HEK293T (cell line): ENCODE measurements at regions not wholly inside any gene's neighbourhood (a gene's known extent, or its start where the extent isn't known, plus 50 kb on each side); places are given as distances from the start of the nearest gene placed in this dataset.

Experiments
- ARNT ChIP-seq: fragments of 450-650 bp; IDR thresholded peaks from 2 replicates; pipeline ENCODE4 v1.6.1; 2017; ENCODE audit warnings: mild to moderate bottlenecking
- BHLHE40 ChIP-seq: fragments of 450-650 bp; IDR thresholded peaks from 2 replicates; pipeline ENCODE4 v1.6.1; 2016; ENCODE audit warnings: mild to moderate bottlenecking, moderate library complexity, borderline replicate concordance
- ELF4 ChIP-seq: fragments of 450-650 bp; IDR thresholded peaks from 2 replicates; pipeline ENCODE4 v1.6.1; 2017; ENCODE audit warnings: antibody characterized with exemption
- FOXA1 ChIP-seq: fragments of 450-650 bp; IDR thresholded peaks from 2 replicates; pipeline ENCODE4 v1.6.1; 2016; ENCODE audit warnings: mild to moderate bottlenecking
- FOXK2 ChIP-seq: fragments of 450-650 bp; IDR thresholded peaks from 2 replicates; pipeline ENCODE4 v1.6.1; 2016; ENCODE audit warnings: mild to moderate bottlenecking
- FOXM1 ChIP-seq: fragments of 450-650 bp; IDR thresholded peaks from 2 replicates; pipeline ENCODE4 v1.6.1; 2017; ENCODE audit warnings: mild to moderate bottlenecking, borderline replicate concordance
- HDGF ChIP-seq: fragments of 450-650 bp; IDR thresholded peaks from 2 replicates; pipeline ENCODE4 v1.6.1; 2017; ENCODE audit warnings: antibody characterized with exemption, borderline replicate concordance
- L3MBTL2 ChIP-seq: fragments of 450-650 bp; conservative IDR thresholded peaks from 2 replicates; pipeline ENCODE4 v1.6.1; 2016; ENCODE audit warnings: mild to moderate bottlenecking
- NFRKB ChIP-seq: fragments of 450-650 bp; IDR thresholded peaks from 2 replicates; pipeline ENCODE4 v1.6.1; 2016; ENCODE audit warnings: mild to moderate bottlenecking, moderate library complexity
- SP1 ChIP-seq: fragments of 450-650 bp; IDR thresholded peaks from 2 replicates; pipeline ENCODE4 v1.6.1; 2017
- SUZ12 ChIP-seq: fragments of 450-650 bp; IDR thresholded peaks from 2 replicates; pipeline ENCODE4 v1.6.1; 2016; ENCODE audit warnings: mild to moderate bottlenecking
- TARDBP ChIP-seq: fragments of 450-650 bp; IDR thresholded peaks from 2 replicates; pipeline ENCODE4 v1.6.1; 2016
- TF ChIP-seq, protein P1 (sequence below): fragments of 450-650 bp; IDR thresholded peaks from 2 replicates; pipeline ENCODE4 v1.6.1; 2016

DNA sequence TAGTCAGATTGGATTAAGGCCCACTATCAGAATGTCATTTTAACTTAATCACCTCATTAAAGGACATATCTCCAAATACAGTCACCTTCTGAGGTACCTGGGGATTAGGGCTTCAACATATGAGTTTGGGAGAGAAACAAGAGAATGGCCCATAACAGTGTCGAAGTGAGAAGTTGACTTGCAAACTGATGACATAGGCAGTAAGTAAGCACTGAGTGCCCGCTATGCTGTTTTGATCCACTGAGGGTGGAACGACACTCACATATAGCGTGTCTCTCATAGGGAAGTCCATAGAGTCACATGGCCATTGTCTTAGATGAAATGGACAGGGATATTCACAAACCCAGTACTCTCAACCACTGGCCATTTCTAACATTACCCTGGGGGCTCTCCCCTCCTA lies 264.2 kb downstream of the SAMD5 start:
- no peak for TF ChIP-seq FOXM1
- TF ChIP-seq ARNT, result no peak
- no peak for TF ChIP-seq FOXA1
- TF ChIP-seq BHLHE40, result no peak
- no peak for TF ChIP-seq SP1
- TF ChIP-seq ELF4, result no peak
- TF ChIP-seq NFRKB, result no peak
- TF ChIP-seq HDGF, result no peak
- no peak for TF ChIP-seq L3MBTL2
- no peak for TF ChIP-seq FOXK2
- TF ChIP-seq, protein P1, sequence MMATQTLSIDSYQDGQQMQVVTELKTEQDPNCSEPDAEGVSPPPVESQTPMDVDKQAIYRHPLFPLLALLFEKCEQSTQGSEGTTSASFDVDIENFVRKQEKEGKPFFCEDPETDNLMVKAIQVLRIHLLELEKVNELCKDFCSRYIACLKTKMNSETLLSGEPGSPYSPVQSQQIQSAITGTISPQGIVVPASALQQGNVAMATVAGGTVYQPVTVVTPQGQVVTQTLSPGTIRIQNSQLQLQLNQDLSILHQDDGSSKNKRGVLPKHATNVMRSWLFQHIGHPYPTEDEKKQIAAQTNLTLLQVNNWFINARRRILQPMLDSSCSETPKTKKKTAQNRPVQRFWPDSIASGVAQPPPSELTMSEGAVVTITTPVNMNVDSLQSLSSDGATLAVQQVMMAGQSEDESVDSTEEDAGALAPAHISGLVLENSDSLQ, result no peak
- no peak for TF ChIP-seq SUZ12
- no peak for TF ChIP-seq TARDBP
